Choroid plexus epithelial cell (primary cell): ENCODE measurements at regions not wholly inside any gene's neighbourhood (a gene's known extent, or its start where the extent isn't known, plus 50 kb on each side); places are given as distances from the start of the nearest gene placed in this dataset.

Experiments used
- DNase-seq: peaks from one replicate; pipeline ENCODE4 v3.0.0-alpha.2; 2010; ENCODE audit warnings: low read depth
- H3K4me3 ChIP-seq: 2 replicates; pipeline ENCODE4 v1.5.1; 2011; ENCODE audit warnings: low read depth, mild to moderate bottlenecking, control low read depth, low read length, moderate library complexity
- TF ChIP-seq, protein P1 (sequence below): conservative IDR thresholded peaks from 2 replicates; pipeline ENCODE4 v1.5.1; 2011; ENCODE audit warnings: low read depth, mild to moderate bottlenecking, control low read depth, inconsistent platforms, low read length, moderate library complexity

DNA sequence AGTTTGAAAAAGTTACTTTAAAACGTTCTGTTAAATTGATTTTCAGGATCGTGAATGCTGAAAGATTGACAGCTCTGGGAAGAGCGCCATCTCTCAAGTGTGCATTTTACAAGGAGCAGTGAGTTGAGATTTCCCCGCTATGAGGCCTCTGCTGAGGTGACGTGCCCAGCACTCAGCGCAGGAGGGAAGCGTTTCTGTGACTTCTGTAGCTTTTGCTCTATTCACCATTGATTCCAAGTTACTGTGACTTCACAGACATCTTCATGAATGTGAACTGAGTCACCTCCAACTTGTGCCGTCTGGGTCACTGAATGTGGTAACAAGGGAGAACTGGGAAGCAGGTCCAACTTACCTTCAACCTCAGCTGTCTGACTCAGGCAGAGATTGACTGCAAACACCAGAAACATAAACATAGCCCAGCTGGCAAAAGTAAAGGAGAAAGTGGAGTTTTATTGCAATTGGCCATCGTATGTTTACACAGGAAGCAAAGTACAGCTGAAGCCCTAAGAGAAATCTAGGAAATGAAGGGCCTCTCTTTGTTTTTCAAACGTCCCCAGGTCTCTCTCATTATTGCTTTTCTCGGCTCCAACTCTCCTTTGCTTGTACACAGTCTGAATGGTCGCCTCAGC is 428.8 kb upstream of the CLINT1 start:
- no peak overlapping the region for H3K4me3 ChIP-seq
- DNase-seq, result peak; percentile 82
- TF ChIP-seq, protein P1, sequence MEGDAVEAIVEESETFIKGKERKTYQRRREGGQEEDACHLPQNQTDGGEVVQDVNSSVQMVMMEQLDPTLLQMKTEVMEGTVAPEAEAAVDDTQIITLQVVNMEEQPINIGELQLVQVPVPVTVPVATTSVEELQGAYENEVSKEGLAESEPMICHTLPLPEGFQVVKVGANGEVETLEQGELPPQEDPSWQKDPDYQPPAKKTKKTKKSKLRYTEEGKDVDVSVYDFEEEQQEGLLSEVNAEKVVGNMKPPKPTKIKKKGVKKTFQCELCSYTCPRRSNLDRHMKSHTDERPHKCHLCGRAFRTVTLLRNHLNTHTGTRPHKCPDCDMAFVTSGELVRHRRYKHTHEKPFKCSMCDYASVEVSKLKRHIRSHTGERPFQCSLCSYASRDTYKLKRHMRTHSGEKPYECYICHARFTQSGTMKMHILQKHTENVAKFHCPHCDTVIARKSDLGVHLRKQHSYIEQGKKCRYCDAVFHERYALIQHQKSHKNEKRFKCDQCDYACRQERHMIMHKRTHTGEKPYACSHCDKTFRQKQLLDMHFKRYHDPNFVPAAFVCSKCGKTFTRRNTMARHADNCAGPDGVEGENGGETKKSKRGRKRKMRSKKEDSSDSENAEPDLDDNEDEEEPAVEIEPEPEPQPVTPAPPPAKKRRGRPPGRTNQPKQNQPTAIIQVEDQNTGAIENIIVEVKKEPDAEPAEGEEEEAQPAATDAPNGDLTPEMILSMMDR, result no peak

DNA sequence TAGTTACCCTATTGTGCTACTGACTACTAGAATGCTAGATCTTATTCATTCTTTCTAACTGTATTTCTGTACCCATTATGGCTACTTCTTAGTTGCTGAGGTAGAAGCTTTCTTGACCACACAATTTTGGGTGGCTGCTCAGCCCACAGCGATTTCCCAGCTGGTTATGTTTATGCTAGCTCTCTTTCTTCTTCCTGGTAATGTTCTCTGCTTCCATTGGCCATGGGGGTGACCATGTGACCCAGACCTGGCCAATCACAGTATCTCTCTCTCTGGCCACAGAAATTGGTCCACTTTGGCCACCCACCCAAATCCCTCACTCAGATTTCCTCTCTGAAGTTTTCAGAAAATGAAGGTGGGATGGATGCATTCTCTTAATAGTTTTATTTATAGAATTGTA is 427.9 kb upstream of the CLINT1 start:
- H3K4me3 ChIP-seq, result no peak overlapping the region
- TF ChIP-seq, protein P1, result no peak
- peak; percentile 8 for DNase-seq

DNA sequence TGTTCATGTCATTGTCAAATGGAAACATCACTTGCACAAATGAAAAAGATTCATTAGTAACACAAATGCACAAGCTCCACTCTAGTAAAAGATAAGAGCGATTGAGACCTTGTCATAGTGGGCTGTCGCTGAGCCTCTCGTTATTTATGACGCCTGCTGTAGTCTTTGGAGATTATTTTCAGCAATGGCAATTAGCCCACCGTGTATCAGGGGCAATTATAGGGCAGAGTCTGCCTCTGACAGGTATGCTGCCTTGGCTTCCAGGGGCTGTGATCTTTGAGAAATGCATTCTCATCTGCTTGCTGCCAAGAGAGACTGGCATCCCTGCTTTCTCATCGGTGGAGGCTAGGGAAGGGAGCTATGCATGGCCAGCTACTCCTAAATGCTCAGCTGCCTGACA is 426.8 kb upstream of the CLINT1 start:
- TF ChIP-seq, protein P1, result no peak
- no peak overlapping the region for H3K4me3 ChIP-seq
- no peak for DNase-seq

DNA sequence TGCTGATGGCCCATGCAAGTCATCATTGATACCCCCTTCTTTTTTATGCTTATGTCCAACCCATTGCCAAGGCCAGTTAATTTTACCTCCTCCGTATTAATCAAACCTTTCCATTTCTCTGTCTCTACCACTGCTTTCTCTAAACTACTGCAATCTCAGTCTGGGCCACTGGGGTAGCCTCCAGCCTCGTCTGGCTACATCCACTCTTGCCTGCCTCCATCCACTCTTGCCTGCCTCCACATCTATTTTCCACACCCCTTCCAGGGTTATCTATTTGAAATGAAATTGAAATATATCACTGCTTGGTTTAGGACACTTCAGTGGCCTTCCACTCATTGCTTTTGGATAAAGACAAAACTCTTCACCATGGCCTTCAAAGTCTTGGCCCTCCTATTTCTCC is 425.3 kb upstream of the CLINT1 start:
- DNase-seq, result no peak
- TF ChIP-seq, protein P1, result peak; percentile 18
- no peak overlapping the region for H3K4me3 ChIP-seq

DNA sequence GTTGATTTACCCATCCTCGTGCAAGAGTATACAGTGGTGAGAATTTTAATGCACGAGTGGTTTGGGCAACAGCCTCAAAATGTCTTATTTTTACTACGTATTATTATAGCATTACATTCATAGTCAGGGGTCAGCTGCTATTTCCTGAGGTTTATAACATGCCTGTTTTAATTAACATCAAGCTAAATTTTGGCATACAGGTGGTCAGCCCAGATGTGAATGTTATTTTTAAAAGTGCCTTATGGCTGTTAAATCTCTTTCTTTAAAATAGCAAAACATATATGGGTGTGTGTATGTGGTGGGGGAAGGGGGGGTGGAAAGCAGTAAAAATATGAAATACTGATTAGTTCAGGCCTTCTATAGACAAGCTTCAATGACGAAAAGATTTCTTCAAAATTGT is 424.5 kb upstream of the CLINT1 start:
- no peak overlapping the region for H3K4me3 ChIP-seq
- TF ChIP-seq, protein P1, result no peak
- DNase-seq, result no peak

DNA sequence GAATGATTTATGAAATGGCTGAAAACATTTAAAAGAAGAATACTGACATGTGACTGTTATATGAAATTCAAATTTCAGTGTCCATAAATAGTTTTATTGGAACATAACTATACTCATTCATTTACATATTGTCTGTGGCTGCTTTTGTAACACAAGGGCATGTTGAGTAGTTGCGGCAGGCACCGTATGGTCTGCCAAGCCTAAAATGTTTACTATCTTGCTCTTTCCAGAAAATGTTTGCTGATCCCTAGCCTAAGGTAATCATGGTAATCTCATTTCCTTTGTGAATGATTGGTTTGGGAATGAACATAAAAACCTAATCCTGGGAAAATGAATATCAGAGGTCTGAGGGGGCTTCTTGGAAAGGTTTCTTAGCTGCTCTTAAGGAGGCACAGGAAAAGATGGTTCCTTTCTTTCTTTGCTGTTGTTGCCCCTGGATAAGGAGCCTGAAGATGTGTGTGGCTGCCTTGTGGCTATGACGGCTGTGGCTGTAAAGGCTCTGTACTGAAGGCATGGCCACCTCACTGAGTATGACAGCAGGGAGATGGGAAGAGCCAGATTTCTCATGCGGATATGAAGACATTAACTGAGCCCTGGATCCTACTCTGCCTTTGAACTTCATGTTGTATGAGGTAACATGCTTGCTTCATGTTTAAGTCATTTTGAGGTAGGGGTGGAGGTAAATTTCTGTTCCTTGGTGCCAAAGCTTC is 419.4 kb upstream of the CLINT1 start:
- H3K4me3 ChIP-seq, result no peak overlapping the region
- TF ChIP-seq, protein P1, result no peak
- DNase-seq, result no peak

DNA sequence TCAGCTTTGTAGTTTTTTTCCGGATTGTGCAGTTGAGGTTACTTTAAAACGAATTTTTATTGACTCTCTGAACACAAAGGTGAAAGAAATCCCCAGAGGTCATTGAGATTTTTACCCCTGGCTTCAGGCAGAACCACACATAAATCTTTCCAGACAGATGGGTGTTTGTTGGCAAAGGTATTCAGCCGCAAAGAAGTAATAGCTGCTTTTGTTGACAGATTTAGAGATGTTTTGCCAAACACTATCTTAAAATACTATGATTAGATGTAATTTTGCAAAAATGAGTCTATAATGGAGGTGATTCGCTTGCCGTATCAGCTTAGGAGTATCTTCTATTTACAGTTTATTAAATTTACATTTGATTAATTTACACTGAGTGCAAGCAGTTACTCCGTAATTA is 418.3 kb upstream of the CLINT1 start:
- H3K4me3 ChIP-seq, result no peak overlapping the region
- TF ChIP-seq, protein P1, result no peak
- no peak for DNase-seq
